ENCODE measurements at regions not wholly inside any gene's neighbourhood (a gene's known extent, or its start where the extent isn't known, plus 50 kb on each side); places are given as distances from the start of the nearest gene placed in this dataset.
"Not testable (repeated sequence)": the region's sequence is repeated elsewhere in the genome, so short reads cannot be mapped to it uniquely, and the experiment has no call there.

GRCh38 chr15:66998234-66998633, 67.2 kb upstream of the SMAD3 start:
- WGBS, 3 donors, result 92 to 98% (median 96%) methylated on average over 1 of the region's 1 CpG
- not testable (repeated sequence) for H3K27ac ChIP-seq (ENCODE audit: low read depth, low read length)

GRCh38 chr15:66999046-66999968, 66.1 kb upstream of the SMAD3 start:
- whole genome bisulfite sequencing, 3 donors, result 67 to 82% (median 75%) methylated on average over 1 of the region's 1 CpG
- no peak overlapping the region for H3K27ac ChIP-seq (ENCODE audit: low read depth, low read length)

- WGBS, 3 donors, result 91 to 97% (median 97%) methylated on average over 14 of the region's 14 CpGs
- no peak overlapping the region for H3K27ac ChIP-seq (ENCODE audit: low read depth, low read length)
Observed at GRCh38 chr15:67000896-67001295, 64.5 kb upstream of the SMAD3 start.

- H3K27ac ChIP-seq (ENCODE audit: low read depth, low read length), result no peak overlapping the region
Observed at GRCh38 chr15:67002368-67002767, 63.0 kb upstream of the SMAD3 start.

- 96 to 97% (median 97%) methylated on average over 7 of the region's 7 CpGs for WGBS, 3 donors
- no peak overlapping the region for H3K27ac ChIP-seq (ENCODE audit: low read depth, low read length)
Observed at GRCh38 chr15:67003586-67003985, 61.8 kb upstream of the SMAD3 start.

GRCh38 chr15:67004142-67004541, 61.3 kb upstream of the SMAD3 start:
- no peak overlapping the region for H3K27ac ChIP-seq (ENCODE audit: low read depth, low read length)
- WGBS, 3 donors, result 90 to 96% (median 91%) methylated on average over 3 of the region's 3 CpGs

- no peak overlapping the region for H3K27ac ChIP-seq (ENCODE audit: low read depth, low read length)
- 77 to 91% (median 84%) methylated on average over 10 of the region's 10 CpGs for WGBS, 3 donors
Observed at GRCh38 chr15:67005294-67005996, 60.0 kb upstream of the SMAD3 start.

- WGBS, 3 donors, result 85 to 89% (median 88%) methylated on average over 10 of the region's 10 CpGs
- no peak overlapping the region for H3K27ac ChIP-seq (ENCODE audit: low read depth, low read length)
Observed at GRCh38 chr15:67006083-67007065, 59.0 kb upstream of the SMAD3 start.

- WGBS, 3 donors, result 41 to 87% (median 81%) methylated on average over 7 of the region's 7 CpGs
- no peak overlapping the region for H3K27ac ChIP-seq (ENCODE audit: low read depth, low read length)
Observed at GRCh38 chr15:67009576-67010569, 55.5 kb upstream of the SMAD3 start.

- no peak overlapping the region for H3K27ac ChIP-seq (ENCODE audit: low read depth, low read length)
- WGBS, 3 donors, result 45 to 84% (median 82%) methylated on average over 7 of the region's 7 CpGs
Observed at GRCh38 chr15:67010898-67011616, 54.3 kb upstream of the SMAD3 start.

GRCh38 chr15:67011617-67012005, 53.8 kb upstream of the SMAD3 start:
- WGBS, 3 donors, result 51 to 93% (median 84%) methylated on average over 6 of the region's 6 CpGs

GRCh38 chr15:67013696-67014095, 51.7 kb upstream of the SMAD3 start:
- WGBS, 3 donors, result 51 to 70% (median 66%) methylated on average over 11 of the region's 11 CpGs
- H3K27ac ChIP-seq (ENCODE audit: low read depth, low read length), result no peak overlapping the region

More at GRCh38 chr15:67011617-67012005, 53.8 kb upstream of the SMAD3 start:
- H3K27ac ChIP-seq (ENCODE audit: low read depth, low read length), result no peak overlapping the region
